Fibroblast of skin of right quadriceps (primary cell): ENCODE measurements at regions not wholly inside any gene's neighbourhood (a gene's known extent, or its start where the extent isn't known, plus 50 kb on each side); places are given as distances from the start of the nearest gene placed in this dataset.
"Not testable (repeated sequence)": the region's sequence is repeated elsewhere in the genome, so short reads cannot be mapped to it uniquely, and the experiment has no call there.

ENCODE experiments used
- DNase-seq: peaks from one replicate; pipeline ENCODE4 v3.0.0-alpha.2; 2013

DNA sequence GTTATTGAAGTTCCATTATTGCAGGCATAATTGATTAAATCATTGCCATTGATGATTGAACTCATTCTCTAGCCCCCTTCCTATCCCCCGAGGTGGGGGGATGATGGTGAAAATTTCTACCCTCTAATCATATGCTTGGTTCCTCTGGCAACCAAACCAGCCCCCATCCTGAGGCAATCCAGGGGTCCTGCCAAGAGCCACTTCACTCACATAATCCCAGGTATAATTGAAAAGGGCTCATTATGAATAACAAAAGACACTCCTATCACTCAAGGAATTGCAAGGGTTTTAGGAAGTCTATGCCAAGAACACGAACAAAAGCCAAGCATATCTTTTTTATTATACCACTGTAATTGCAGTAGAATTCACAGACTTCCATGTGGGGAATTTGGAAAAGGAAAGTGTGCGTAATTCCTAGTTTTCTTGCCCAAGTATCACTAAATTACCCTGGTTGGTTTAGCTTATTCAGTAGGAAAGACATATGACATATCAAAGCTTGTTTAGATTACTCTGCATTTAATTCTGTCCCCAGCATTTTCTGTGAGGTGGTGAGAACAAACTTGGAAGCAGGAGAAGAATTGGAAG is 130.7 kb upstream of the TAF11L2 start:
- DNase-seq = no peak

DNA sequence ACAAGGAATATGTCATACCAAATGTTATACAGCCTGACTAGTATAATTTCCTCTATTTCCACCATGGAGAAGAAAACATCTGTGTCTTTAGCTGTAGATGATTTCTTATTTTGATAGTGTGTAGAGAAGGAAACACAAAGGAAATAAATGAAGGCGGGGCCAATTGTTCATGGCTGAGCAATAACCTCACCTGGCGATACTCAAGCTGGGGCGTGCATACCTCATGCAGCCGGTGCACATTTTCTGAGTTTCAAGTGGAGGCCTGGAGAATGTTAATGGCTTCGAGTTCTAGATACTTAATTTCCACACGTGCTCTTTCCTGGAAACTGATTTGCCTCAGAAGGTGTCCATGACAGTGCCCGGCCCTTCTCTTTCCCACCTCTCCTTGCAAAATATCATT is 127.4 kb upstream of the TAF11L2 start:
- no peak for DNase-seq

DNA sequence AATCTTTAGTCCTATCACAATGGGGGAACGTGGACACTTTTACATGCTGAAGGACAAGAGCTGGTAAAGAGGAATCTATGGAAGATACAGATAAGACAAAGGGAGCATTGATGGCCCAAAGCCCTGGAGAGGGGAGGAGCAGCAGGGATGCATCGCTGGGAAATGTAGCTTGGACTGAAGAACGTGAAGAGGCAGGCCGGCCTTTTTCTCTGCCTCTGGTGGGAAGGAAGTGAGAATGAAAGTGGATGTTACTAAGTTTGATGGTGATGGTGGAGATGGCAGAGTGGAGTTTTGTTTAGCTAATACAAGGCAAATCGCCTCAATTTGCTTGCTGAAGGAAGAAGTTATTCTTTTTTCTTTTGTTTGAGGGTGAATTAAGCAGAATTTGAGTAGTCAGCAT is 124.6 kb upstream of the TAF11L2 start:
- DNase-seq = no peak

DNA sequence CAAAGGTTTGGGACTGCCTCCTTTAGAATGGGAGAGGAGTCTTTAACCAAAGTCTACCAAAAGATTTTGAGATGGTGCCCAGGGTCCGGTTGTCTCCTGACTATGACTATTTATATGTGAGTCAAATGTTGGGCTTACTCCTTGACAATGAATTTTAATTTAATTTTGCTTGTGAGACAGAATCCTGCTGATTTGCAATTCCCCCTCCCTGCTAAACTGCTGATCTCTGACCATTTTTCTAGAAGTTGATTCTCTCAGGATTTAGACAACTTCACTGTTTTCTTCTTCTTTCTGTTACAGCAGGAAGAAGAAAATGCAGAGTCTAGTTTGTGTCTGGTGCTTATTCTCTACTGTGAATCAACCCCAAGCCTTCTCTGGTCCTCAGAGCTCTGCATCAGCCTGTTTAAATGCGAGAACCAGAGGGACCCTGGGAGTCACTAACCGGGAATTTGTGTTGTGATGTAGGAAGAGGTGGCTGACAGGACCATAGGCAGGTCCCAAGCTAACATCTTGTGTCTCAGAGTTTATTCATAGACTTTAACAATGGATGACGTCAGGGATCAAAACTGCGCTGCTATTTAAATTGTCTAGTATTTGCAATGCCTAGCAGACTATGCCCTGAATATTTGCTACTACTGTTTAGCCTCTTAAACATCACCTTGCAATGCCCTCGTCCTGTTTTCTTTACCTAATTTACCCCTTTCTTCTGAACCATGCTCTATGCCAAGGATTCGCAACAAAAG is 124.0 kb upstream of the TAF11L2 start:
- peak; percentile 37 for DNase-seq

DNA sequence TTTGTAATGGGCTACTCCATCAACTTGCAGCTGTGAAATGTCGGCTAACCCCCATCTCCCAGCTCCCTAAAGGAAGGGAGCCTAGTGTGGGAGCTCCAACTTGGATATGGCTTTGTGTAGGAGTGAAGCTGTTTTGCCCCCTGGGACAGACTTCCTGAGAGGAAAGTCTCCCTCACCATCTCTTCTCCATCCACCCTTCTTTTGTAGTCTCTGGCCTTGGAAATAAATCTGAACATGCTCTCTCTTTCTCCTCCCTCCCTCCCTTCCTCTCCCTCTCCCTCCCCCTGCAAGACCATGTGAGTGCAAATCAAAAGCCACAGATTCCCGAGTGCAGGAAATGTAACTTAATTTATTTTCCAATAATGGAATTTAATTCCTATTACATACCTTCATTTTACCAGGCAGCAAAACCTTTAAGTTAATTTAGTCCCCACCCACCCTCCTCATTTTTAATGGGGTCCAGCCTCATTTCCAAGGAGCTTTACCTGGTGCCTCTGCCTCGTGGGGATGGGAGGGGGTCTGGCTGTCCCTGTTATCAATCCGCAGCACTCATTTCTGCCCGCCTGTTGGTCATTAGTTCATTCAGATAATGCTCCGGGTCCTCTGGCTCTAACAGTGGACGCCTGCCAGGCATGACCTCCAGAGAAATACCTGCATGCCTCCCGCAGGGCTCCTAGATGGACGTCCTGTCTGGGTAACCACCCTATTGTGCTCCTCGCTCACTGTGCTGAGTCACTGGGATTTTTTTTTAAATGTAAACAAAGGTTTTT is 122.9 kb upstream of the TAF11L2 start:
- no peak for DNase-seq

DNA sequence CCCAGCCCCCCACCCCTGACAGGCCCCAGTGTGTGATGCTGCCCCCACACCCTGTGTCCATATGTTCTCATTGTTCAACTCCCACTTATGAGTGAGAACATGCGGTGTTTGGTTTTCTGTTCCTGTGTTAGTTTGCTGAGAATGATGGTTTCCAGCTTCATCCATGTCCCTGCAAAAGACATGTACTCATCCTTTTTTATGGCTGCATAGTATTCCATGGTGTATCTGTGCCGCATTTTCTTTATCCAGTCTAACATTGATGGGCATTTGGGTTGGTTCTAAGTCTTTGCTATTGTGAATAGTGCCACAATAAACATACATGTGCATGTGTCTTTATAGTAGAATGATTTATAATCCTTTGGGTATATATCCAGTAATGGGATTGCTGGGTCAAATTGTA is 122.1 kb upstream of the TAF11L2 start:
- not testable (repeated sequence) for DNase-seq

DNA sequence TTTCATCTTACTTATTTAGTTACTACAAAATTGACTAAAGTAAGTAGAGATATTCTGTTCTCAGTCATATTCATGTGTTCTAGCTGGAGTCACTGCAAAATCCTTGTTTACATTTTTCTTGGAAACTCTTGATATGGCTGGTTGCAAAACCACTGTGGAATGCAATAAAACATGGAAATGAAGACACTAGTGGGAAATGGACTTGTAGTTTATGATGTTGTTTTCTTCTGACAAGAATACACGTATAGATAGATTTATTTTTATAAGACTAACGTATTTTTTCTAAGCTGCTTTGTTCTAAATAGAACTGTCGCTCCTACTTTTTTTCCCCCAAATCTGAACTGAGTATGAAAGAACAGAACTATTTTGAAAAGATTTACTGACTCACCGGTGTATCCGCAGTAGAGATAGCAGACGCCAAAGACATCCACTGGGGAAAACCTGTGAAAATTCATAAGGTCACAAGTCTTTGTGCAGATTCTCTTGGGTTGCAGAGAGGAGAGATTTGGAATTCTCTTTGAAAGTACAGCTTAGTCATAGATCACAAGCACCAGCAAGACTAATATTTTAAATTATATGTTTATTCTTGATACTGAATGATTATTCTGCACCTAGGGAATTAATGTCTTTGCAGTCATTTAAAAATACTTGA is 119.6 kb upstream of the TAF11L2 start:
- peak; percentile 71 for DNase-seq

DNA sequence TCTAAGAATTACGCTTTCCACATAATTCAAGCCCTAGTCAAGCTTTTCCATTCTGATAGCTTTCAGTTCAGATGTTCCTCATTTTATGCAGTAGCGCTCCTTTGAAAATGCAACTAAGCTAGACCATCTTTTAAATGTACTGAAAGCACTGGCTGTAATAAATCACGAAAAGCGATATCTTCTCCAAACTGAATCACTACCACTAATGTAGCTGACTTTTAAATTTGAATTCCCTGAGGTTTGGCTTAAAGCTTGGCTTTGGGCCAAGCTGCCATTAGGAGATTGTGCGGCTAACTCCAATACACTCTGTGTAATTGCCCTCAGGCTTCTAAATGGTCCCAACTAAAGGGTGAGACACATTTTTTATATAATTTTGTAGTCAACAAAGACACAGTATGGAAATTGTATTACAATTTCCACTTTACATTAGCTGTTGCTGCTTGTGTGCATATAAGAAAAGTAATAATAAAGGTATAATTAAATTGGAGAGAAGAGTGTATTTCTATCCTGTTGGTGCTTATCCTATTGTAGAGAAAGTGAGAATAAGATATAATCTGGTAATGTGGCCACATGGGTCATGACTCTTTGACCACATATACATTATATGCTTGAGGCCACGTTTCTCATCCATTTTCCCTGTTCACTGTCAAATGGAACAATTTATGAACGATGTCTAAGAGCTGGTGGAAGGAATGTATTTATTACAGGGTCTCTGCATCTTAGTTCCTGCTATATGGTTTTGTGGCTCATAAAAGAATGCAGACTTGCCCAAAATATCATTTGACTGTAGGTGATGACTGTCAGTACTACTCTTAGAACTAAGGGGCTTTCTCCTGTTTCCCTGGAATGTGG is 118.7 kb upstream of the TAF11L2 start:
- peak; percentile 83 for DNase-seq

DNA sequence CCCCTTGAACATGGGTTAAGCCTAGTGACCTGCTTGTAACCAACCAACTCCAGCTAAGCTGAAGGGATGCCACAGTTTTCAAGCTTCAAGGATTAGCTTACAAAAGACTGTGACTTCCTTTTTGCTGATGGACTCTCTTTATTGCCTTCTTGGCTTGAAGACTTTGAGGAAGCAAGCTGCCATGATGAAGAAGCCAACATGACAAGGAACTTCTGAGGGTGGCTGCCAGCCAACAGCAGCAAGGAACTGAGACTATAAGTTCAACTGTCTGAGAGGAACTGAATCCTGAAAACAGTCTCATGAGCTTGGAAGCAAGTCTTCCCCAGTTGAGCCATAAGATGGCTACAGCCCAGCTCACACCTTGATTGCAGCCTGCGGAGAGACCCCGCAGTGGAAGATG is 116.1 kb upstream of the TAF11L2 start:
- no peak for DNase-seq

DNA sequence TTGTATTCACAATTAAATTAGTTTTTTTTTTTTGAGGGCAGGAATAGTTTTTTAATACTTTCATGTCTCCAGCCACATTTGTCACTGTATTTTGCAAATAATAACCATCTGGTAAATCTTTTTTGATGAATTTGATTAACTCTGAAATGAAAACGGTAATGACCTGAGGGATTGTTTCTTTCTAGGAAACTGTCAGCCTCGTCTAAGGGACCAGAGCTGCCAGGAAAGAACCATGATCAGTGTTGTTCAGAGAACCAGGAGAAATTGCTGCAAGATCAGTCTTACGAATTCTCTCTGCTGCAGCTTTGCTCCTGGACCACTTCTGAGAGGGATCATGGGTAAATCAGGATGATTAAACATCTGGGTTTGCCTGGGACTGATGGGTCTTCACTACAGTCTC is 114.5 kb upstream of the TAF11L2 start:
- DNase-seq = no peak

DNA sequence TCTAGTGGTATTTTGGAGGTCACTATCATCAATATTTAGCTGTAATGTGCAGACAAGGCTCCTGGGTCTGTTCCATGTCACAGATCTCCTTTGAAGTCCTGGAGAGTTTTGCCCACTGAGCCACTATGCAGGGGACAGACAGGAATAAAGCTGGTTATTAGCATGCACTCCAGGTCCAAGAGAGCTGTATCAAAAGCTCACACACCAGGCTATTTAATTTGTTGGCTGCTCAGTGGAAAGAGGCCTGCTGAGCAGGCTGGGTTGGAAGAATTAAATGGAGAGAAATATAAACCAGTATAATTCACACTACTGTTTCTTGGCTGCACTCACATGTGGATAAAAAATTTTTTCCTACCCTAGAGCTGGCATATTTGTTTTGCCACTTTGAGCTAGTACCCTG is 113.8 kb upstream of the TAF11L2 start:
- DNase-seq = no peak

DNA sequence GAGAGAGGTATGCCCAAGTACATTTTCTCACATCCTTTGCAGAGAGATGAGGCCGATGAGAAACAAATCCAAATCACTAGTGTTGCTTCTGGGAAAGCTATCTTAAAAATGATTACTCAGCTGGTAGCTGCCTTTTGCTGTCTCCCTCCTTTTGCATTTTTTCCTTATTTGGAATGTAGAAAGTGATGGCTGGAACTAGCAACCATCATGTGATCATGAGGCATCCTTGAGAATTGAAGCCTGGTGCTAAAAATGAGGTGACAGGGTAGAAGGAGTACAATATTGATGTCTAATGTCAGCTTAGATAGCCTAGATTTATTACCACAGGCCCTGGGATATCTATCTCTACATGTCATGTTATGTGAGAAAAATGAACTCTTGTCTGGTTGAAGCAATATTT is 109.3 kb upstream of the TAF11L2 start:
- no peak for DNase-seq

DNA sequence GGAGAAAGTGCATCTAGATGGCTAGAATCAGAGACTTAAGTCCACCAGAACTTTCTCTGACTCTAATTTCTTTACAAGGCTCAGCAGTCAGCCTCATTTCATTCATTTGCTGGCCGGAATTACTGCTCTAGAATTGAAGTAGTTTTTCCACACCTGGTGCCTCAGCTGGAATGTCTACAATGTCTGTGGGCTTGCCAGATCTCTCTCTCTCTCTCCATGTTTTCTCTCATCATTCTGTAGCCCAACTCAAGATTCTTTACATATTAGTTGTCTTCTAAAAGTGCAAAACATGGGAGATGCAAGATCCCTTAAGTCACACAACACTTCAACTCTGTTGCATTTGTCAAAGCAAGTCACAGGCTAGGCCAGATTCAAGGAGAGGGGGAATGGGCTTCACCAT is 103.9 kb upstream of the TAF11L2 start:
- DNase-seq = no peak

DNA sequence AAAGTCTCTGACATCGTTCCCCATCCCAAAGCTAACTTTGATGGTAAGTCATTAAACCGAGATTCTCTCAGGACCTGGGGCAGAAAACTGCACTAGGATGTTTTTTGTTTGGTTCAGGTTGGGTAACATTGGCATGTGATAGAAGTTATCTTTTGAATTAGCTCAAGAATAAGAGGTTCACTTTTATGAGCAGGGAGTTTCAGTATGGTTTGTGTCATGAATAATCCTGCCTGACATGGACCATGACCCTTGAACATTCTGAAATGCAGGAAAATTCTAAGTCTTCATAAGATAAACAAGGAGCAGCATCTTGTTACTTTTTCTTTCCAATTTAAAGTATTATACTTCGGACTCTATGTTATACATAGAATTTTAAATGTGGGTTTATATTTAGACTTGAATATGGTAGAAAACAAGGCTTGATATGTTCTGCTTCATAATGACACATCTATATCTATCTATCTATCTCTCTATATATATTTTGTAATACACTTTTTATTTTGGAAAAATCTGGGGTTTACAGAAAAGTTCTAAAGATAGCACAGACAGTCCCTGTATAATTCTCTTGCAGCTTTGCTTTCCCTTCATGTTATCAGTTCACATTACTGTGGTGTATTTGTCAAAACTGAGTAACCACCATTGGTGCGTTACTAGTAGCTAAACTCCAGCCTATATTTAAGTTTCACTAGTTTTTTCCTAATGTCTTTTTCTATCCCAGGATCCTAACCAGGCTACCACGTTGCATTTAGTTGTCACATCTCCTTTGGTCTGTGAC is 102.7 kb upstream of the TAF11L2 start:
- no peak for DNase-seq

DNA sequence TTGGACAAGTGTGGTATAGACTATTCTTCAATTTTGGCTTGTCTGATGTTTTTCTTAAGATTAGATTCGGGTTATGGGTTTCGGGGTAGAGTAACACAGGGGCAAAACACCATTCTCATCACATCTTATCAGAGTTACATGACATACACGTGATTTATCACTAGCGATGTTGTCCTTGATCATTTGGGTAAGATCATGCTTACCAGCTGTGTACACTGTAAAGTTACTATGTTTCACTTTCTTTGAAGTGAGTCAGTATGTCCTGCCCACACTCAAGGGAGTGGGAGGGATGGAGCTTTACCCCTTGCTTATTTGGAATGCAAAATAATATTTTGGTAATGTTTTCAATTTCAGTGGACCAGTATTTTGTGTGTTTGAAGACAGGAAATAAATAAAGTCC is 101.8 kb upstream of the TAF11L2 start:
- no peak for DNase-seq

DNA sequence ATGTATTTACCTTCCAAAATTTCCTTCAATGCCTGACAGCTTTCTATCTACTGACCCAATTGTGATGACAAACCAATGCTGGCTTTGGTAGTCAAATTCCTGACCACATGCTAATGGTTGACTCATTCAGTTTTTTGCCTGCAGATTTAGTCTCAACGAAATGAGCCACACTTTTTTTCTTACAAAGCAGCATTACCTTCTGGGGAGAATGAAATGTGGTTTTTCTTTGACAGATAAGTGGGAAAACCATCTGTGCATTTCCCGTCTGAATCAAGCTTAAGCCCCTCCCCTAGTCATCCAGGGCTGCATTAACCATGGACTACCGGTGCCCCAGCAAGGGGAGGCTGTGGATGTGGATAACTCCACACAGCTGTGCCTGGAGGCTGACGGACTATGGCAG is 99.6 kb upstream of the TAF11L2 start:
- DNase-seq = peak; percentile 96

DNA sequence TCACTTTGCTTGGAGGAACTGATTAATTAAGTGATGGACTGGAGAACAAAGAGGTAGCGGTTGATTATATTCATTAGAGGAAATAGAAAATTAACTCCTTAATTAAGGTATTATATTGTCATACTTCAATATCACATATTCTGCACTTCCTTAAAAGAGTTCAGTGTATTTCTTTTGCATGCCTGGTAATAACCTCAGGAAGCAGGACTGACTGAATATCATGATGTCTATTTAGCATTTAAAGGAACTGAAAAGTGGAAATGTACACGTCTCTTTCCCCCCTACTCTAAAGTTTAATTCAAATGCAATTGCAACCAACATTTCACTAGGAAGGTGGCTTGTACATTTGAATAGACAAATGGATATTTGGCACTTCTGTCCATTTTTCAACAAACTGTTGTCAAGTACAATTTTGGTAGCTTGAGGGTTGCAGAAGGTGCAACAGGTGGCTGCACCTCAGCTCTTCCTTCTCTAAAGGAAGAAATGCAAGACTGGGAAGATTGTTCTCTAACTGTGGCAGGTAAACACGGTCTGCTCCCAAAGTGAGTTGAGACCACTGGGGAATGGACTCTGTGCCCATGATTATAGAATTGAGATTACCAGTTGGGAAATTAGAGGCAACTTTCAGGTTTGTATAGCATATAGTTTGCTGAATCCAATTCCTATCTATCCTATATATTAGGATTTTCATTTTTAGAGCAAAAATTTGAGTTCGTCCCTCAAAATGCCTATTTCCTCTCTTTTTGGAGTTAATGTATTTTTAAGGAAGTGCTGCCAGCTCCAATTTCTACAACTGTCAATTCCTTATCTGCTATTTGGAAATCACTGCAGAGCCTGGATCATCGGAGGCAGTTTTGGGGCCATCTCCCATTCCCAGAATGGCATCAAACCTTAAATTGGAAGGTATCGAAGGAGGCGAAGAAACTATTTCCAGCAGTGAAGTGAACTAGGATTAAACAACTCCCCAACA is 98.9 kb upstream of the TAF11L2 start:
- no peak for DNase-seq

DNA sequence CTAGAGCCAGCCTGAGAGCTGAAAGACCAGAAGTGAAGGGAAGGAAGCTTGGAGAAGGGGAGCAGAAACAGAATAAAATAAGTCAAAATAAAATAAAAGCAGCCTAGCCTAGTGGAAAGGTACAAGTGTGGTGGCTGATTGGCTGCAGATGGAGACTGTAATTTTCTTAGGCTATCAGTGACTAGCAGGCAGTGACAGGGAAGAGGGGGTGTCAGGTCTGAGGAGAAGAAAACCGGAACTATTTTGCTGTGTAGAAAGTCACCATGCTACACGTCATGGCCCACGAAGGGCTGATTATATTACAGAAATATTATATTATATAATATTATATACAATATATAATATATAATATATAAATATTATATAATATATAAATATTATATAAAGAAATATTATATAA is 98.1 kb upstream of the TAF11L2 start:
- no peak for DNase-seq

DNA sequence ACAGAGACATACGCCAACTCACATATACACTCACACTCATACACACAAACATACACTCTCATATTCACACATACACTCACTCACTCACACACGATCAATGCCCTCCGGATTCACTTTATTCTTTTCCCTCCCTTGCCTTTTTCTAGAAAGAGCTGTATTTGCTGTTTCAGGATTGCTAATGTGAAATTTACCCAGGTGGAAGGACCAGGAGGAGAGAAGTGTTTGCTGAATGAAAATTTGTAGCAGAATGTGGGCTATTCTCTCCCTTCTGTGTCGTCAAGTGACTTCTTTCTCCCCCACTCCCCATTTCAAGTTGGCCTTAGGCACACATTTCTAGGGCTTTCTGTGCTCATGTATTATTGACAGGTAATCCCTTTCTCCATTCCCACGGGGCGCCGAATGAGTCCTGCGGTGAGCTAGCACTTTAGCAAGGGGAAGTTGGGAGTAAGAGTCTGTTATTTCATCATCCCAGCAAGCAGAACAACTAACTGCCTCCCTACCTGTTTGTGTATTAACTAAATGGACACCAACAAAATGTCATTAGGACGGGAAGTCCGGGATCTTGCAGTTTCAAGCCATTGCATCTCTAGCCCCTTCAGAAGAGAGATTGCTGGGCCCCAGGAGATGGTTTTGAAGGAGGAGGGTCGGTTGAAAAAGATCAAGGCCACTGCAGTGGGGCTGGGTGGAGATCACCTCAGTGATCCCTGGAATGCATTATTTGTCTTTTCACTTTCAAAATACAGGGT is 97.1 kb upstream of the TAF11L2 start:
- no peak for DNase-seq
